H1 (cell line): ENCODE measurements at regions not wholly inside any gene's neighbourhood (a gene's known extent, or its start where the extent isn't known, plus 50 kb on each side); places are given as distances from the start of the nearest gene placed in this dataset.

Experiments
- EP300 ChIP-seq, 2 experiments: IDR thresholded peaks; 1 replicate in 1 of 2; 2 replicates in 1 of 2; pipeline ENCODE4 v1.6.1; 2011 to 2012; ENCODE audit warnings: low read depth in 2 of 2, low read length in 2 of 2, mild to moderate bottlenecking in 2 of 2, borderline replicate concordance in 1 of 2, inconsistent platforms in 1 of 2, moderate library complexity in 1 of 2
- PHF8 ChIP-seq: fragments of 200-600 bp; sonication (generic); conservative IDR thresholded peaks from 2 replicates; pipeline ENCODE4 v1.7.1; 2012; ENCODE audit warnings: low read depth, mild to moderate bottlenecking, inconsistent platforms, low read length, moderate library complexity
- POLR2AphosphoS5 ChIP-seq: IDR thresholded peaks from 2 replicates; pipeline ENCODE4 v1.6.1; 2011; ENCODE audit warnings: low read depth, low read length
- SP4 ChIP-seq: IDR thresholded peaks from 2 replicates; pipeline ENCODE4 v1.6.1; 2012; ENCODE audit warnings: low read length, inconsistent platforms
- SRF ChIP-seq: IDR thresholded peaks from 2 replicates; pipeline ENCODE4 v1.6.1; 2011; ENCODE audit warnings: mild to moderate bottlenecking, low read depth, low read length, moderate library complexity
- TF ChIP-seq, protein P1 (sequence below): fragments of 300-600 bp; sonication (generic); IDR thresholded peaks from 2 replicates; pipeline ENCODE4 v1.7.1; 2012; ENCODE audit warnings: low read length, moderate library complexity, mild to moderate bottlenecking, inconsistent platforms; ENCODE audit not compliant: insufficient replicate concordance
- TF ChIP-seq, protein P2 (sequence below): IDR thresholded peaks from 2 replicates; pipeline ENCODE4 v1.6.1; 2012; ENCODE audit warnings: inconsistent platforms
- TF ChIP-seq, protein P3 (sequence below): IDR thresholded peaks from 2 replicates; pipeline ENCODE4 v1.6.1; 2011; ENCODE audit warnings: low read depth, mild to moderate bottlenecking, low read length; ENCODE audit not compliant: insufficient read depth

DNA sequence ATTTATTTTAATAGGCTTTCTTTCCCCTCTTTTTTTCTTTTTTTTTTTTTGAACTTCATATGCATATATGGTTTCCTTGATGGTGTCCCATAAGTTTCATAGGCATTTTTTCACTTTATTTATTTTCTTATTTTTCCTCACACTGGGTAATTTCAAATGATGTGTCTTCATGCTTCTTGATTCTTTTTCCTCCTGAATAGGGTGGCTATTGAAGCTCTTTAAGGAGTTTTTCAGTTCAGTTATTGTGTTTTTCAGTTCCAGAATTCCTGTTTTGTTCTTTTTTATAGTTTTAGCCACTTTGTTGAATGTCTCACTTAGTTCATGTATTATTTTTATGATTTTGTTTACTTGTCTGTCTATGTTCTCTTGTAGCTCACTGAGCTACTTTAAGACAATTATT lies 273.2 kb downstream of the NFKBIZ start (continued):
- TF ChIP-seq, protein P1, sequence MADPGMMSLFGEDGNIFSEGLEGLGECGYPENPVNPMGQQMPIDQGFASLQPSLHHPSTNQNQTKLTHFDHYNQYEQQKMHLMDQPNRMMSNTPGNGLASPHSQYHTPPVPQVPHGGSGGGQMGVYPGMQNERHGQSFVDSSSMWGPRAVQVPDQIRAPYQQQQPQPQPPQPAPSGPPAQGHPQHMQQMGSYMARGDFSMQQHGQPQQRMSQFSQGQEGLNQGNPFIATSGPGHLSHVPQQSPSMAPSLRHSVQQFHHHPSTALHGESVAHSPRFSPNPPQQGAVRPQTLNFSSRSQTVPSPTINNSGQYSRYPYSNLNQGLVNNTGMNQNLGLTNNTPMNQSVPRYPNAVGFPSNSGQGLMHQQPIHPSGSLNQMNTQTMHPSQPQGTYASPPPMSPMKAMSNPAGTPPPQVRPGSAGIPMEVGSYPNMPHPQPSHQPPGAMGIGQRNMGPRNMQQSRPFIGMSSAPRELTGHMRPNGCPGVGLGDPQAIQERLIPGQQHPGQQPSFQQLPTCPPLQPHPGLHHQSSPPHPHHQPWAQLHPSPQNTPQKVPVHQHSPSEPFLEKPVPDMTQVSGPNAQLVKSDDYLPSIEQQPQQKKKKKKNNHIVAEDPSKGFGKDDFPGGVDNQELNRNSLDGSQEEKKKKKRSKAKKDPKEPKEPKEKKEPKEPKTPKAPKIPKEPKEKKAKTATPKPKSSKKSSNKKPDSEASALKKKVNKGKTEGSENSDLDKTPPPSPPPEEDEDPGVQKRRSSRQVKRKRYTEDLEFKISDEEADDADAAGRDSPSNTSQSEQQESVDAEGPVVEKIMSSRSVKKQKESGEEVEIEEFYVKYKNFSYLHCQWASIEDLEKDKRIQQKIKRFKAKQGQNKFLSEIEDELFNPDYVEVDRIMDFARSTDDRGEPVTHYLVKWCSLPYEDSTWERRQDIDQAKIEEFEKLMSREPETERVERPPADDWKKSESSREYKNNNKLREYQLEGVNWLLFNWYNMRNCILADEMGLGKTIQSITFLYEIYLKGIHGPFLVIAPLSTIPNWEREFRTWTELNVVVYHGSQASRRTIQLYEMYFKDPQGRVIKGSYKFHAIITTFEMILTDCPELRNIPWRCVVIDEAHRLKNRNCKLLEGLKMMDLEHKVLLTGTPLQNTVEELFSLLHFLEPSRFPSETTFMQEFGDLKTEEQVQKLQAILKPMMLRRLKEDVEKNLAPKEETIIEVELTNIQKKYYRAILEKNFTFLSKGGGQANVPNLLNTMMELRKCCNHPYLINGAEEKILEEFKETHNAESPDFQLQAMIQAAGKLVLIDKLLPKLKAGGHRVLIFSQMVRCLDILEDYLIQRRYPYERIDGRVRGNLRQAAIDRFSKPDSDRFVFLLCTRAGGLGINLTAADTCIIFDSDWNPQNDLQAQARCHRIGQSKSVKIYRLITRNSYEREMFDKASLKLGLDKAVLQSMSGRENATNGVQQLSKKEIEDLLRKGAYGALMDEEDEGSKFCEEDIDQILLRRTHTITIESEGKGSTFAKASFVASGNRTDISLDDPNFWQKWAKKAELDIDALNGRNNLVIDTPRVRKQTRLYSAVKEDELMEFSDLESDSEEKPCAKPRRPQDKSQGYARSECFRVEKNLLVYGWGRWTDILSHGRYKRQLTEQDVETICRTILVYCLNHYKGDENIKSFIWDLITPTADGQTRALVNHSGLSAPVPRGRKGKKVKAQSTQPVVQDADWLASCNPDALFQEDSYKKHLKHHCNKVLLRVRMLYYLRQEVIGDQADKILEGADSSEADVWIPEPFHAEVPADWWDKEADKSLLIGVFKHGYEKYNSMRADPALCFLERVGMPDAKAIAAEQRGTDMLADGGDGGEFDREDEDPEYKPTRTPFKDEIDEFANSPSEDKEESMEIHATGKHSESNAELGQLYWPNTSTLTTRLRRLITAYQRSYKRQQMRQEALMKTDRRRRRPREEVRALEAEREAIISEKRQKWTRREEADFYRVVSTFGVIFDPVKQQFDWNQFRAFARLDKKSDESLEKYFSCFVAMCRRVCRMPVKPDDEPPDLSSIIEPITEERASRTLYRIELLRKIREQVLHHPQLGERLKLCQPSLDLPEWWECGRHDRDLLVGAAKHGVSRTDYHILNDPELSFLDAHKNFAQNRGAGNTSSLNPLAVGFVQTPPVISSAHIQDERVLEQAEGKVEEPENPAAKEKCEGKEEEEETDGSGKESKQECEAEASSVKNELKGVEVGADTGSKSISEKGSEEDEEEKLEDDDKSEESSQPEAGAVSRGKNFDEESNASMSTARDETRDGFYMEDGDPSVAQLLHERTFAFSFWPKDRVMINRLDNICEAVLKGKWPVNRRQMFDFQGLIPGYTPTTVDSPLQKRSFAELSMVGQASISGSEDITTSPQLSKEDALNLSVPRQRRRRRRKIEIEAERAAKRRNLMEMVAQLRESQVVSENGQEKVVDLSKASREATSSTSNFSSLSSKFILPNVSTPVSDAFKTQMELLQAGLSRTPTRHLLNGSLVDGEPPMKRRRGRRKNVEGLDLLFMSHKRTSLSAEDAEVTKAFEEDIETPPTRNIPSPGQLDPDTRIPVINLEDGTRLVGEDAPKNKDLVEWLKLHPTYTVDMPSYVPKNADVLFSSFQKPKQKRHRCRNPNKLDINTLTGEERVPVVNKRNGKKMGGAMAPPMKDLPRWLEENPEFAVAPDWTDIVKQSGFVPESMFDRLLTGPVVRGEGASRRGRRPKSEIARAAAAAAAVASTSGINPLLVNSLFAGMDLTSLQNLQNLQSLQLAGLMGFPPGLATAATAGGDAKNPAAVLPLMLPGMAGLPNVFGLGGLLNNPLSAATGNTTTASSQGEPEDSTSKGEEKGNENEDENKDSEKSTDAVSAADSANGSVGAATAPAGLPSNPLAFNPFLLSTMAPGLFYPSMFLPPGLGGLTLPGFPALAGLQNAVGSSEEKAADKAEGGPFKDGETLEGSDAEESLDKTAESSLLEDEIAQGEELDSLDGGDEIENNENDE, result no peak
- TF ChIP-seq, protein P2, sequence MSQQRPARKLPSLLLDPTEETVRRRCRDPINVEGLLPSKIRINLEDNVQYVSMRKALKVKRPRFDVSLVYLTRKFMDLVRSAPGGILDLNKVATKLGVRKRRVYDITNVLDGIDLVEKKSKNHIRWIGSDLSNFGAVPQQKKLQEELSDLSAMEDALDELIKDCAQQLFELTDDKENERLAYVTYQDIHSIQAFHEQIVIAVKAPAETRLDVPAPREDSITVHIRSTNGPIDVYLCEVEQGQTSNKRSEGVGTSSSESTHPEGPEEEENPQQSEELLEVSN, result no peak
- no peak for TF ChIP-seq SP4
- TF ChIP-seq SRF, result no peak
- TF ChIP-seq, protein P3, sequence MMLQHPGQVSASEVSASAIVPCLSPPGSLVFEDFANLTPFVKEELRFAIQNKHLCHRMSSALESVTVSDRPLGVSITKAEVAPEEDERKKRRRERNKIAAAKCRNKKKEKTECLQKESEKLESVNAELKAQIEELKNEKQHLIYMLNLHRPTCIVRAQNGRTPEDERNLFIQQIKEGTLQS, result no peak
- no peak for TF ChIP-seq POLR2AphosphoS5
- no peak for TF ChIP-seq EP300 (IDR thresholded peaks at IDR 0.05; ENCODE audit: borderline replicate concordance in 1 of 2, low read depth in 2 of 2, low read length in 2 of 2)
- TF ChIP-seq PHF8, result no peak
